ENCODE measurements at regions not wholly inside any gene's neighbourhood (a gene's known extent, or its start where the extent isn't known, plus 50 kb on each side); places are given as distances from the start of the nearest gene placed in this dataset.

DNA sequence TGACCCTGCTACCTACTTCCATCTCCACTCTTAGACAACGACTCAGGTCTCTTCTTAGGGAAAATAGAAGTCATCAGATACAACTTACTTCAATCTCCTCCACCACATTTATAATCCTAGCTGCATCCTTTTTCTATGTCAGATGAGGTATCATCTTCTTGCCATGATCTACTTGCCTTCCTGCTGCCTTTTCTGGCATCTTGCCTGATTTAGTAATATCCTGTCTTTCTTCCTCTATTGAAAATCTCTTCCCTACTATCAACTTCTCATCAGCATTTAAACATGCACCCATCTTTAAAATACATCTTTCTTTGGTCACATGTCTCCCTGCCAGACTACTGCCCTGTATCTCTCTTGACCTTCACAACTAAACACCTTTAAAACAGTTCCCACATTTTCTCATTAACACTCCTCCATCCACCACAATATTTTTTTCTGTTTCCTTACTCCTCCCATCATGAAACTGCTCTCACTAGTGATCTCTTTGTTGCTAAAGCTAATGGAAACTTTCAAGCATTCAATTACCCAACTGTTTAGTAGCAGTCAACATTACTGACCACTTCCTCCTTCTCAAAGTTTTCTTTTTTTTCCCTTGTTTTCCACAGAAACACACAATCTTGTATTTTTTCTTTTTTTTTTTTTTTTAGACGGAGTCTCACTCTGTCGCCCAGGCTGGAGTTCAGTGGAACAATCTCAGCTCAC, 100.8 kb upstream of the CXorf66 start:
- DNase-seq (ENCODE audit: low read depth, low spot score) = no peak
- H3K9me3 ChIP-seq (ENCODE audit: control insufficient read depth, insufficient read depth, low read depth, low read length) = no peaks in the 10 kb centered on the region
- ChIA-PET POLR2A (no interaction called here), CTCF (no interaction called here)
- no TSS peak for BruUV-seq (replicated peaks)
- ATAC-seq = no peak
- intact Hi-C loops (cut with micrococcal nuclease; ENCODE audit: unreplicated experiment) = no loop called here
- no peak overlapping the region for H3K27ac ChIP-seq (ENCODE audit: low read length)
- no peaks in the 10 kb centered on the region for H3K4me1 ChIP-seq (ENCODE audit: control insufficient read depth, insufficient read depth, low read length)
- no peak for TF ChIP-seq TCF7L2 (IDR thresholded peaks at IDR 0.05; ENCODE audit: low read depth, low read length)
- no peak for TF ChIP-seq REST (IDR thresholded peaks at IDR 0.05; ENCODE audit: insufficient read depth in 1 of 2, low read depth in 2 of 2, low read length in 1 of 2)
- no peak for TF ChIP-seq SIN3A (IDR thresholded peaks at IDR 0.05; ENCODE audit: borderline replicate concordance, insufficient read depth, low read depth, low read length)
- no peak for TF ChIP-seq POLR2AphosphoS5 (IDR thresholded peaks at IDR 0.05; ENCODE audit: low read depth, low read length)
- TF ChIP-seq, protein P1, sequence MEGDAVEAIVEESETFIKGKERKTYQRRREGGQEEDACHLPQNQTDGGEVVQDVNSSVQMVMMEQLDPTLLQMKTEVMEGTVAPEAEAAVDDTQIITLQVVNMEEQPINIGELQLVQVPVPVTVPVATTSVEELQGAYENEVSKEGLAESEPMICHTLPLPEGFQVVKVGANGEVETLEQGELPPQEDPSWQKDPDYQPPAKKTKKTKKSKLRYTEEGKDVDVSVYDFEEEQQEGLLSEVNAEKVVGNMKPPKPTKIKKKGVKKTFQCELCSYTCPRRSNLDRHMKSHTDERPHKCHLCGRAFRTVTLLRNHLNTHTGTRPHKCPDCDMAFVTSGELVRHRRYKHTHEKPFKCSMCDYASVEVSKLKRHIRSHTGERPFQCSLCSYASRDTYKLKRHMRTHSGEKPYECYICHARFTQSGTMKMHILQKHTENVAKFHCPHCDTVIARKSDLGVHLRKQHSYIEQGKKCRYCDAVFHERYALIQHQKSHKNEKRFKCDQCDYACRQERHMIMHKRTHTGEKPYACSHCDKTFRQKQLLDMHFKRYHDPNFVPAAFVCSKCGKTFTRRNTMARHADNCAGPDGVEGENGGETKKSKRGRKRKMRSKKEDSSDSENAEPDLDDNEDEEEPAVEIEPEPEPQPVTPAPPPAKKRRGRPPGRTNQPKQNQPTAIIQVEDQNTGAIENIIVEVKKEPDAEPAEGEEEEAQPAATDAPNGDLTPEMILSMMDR (IDR thresholded peaks at IDR 0.05) = no peak
- in situ Hi-C loops (cut with HindIII; ENCODE audit: low pct_unique_long_range_greater_than_20kb, low sequenced_read_pairs) = no loop called here
- H3K27me3 ChIP-seq (ENCODE audit: control insufficient read depth, insufficient read depth, low read length) = no peaks in the 10 kb centered on the region; the same call in 1 of the 2 replicates
- no peaks in the 10 kb centered on the region for H3K36me3 ChIP-seq (ENCODE audit: control insufficient read depth, insufficient read depth, low read length)
- H3K4me3 ChIP-seq (ENCODE audit: low read depth in 2 of 2, low read length in 2 of 2) = no peak overlapping the region

DNA sequence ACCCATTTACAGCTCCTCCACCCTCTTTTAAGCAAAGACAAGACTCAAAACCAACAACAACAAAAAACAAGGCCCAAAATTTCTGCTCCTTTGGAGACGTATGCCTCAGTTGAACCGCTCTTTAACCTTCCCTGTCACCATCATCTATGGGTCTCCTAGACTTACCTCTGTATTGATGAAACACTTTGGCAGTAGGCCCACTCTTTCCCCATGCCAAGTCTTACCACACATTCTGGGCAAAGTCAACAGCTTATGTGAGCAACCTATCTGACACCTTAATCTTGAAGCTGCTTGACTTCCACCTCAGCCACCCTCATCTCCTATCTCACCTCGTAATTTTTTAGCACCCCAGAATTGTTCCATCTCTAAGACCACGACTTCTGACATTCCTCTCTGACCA, 99.7 kb upstream of the CXorf66 start:
- no peaks in the 10 kb centered on the region for H3K4me1 ChIP-seq (ENCODE audit: control insufficient read depth, insufficient read depth, low read length)
- no peak overlapping the region for H3K27ac ChIP-seq (ENCODE audit: low read length)
- no peaks in the 10 kb centered on the region for H3K9me3 ChIP-seq (ENCODE audit: control insufficient read depth, insufficient read depth, low read depth, low read length)
- intact Hi-C loops (cut with micrococcal nuclease; ENCODE audit: unreplicated experiment) = no loop called here
- in situ Hi-C loops (cut with HindIII; ENCODE audit: low pct_unique_long_range_greater_than_20kb, low sequenced_read_pairs) = no loop called here
- no peaks in the 10 kb centered on the region for H3K36me3 ChIP-seq (ENCODE audit: control insufficient read depth, insufficient read depth, low read length)
- CTCF ChIA-PET = no interaction called here
- POLR2A ChIA-PET = no interaction called here
- TF ChIP-seq, protein P1 (IDR thresholded peaks at IDR 0.05) = no peak
- TF ChIP-seq TCF7L2 (IDR thresholded peaks at IDR 0.05; ENCODE audit: low read depth, low read length) = no peak
- TF ChIP-seq SIN3A (IDR thresholded peaks at IDR 0.05; ENCODE audit: borderline replicate concordance, insufficient read depth, low read depth, low read length) = no peak
- TF ChIP-seq REST (IDR thresholded peaks at IDR 0.05; ENCODE audit: insufficient read depth in 1 of 2, low read depth in 2 of 2, low read length in 1 of 2) = no peak
- no peak for TF ChIP-seq POLR2AphosphoS5 (IDR thresholded peaks at IDR 0.05; ENCODE audit: low read depth, low read length)
- H3K4me3 ChIP-seq (ENCODE audit: low read depth in 2 of 2, low read length in 2 of 2) = no peak overlapping the region
- no TSS peak for BruUV-seq (replicated peaks)
- no peaks in the 10 kb centered on the region; the same call in 1 of the 2 replicates for H3K27me3 ChIP-seq (ENCODE audit: control insufficient read depth, insufficient read depth, low read length)
- DNase-seq (ENCODE audit: low read depth, low spot score) (no peak), ATAC-seq (no peak)
